GM12892 (cell line): ENCODE measurements at regions not wholly inside any gene's neighbourhood (a gene's known extent, or its start where the extent isn't known, plus 50 kb on each side); places are given as distances from the start of the nearest gene placed in this dataset.

Source experiments
- POLR2A ChIP-seq: IDR thresholded peaks from 2 replicates; pipeline ENCODE4 v1.6.1; 2011; ENCODE audit warnings: low read depth, low read length, control low read depth
- POLR2AphosphoS5 ChIP-seq: IDR thresholded peaks from 2 replicates; pipeline ENCODE4 v1.6.1; 2011; ENCODE audit warnings: low read depth, low read length, control low read depth
- TAF1 ChIP-seq: IDR thresholded peaks from 2 replicates; pipeline ENCODE4 v1.6.1; 2011; ENCODE audit warnings: low read depth, mild to moderate bottlenecking, control low read depth, low read length, borderline replicate concordance

DNA sequence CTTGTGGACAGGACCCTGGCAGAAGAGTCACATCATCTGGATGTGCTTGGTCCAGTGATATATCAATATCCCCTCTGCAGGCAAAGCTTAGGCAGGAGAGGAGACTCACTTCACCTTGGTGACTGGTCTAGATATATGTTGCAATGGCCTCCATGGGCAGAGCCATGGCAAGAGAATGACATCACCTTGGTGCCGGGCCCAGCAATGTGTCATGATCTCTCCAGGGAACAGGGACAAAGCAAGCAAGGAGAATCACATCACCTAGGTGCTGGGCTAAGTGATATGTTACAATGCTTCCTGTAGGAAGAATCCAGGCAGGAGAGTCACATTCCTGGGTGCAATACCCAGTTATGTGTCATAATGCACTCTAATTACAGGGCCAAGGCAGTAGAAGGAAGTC, 2106.2 kb downstream of the TP53TG3F start:
- TF ChIP-seq POLR2A (no peak), POLR2AphosphoS5 (no peak), TAF1 (no peak)
